ENCODE measurements at regions not wholly inside any gene's neighbourhood (a gene's known extent, or its start where the extent isn't known, plus 50 kb on each side); places are given as distances from the start of the nearest gene placed in this dataset.
A peak's percentile ranks its signal among the peaks of the same experiment; 100 is the strongest.

DNA sequence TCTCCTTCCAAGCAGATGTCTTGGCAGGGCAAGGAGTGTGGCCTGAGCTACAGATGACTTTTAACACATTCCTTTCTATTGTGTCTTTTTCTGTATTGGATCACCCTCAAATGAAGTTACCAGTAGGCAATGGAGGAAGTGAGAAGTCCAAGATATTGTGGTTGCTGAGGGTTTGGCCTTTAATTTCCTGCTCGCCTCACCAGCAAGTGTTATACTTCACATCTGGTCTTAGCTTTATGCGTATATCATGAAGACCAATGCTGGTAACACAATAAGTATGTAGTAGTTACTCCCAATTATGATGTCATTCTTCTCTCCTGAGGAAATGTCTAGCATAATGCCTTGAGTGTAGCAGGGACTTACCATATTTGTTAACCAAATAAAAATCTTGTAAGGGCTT is 179.9 kb downstream of the ZIC1 start:
- DNase-seq (ENCODE audit: low read depth in 2 of 2) = peak; percentile 10 to 11

DNA sequence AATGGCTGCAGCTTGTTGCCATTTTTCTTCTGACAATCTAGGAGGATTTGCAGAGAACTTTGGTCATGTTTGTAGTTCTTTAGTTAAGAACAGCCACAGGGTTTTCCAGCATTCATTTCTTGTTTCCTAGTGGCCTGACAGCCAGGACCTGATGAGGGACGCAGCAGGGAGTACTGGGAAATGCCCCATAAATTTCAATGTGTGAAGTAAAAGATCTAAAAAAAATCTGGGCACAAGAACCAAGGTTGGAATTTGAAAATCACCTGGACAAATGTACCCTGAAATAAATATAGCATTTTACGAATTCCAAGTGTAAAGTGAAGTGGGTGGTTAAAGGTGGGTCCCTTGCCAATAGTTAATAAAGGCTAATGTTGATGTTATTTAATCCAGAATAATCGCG is 195.0 kb downstream of the ZIC1 start:
- no peak for DNase-seq (ENCODE audit: low read depth in 2 of 2)

DNA sequence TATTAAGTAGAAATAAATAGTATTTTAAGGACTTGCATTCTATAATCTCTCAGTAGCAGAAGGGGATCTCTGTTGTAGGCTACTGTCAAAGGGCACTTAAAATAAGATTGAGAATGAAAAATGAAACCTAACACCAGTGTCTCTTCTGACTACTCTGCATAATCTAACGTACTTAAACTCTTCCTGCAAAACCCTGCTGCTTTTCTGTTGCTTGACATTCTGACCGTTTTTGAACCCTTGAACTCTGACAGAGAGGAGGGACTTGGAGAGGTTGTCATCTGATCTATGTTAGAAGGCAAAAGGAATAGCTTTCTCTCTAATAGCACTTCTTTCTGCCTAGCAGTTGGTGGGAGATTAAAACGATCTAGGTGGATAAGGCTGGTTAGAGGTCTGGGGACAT is 204.6 kb downstream of the ZIC1 start:
- no peak for DNase-seq (ENCODE audit: low read depth in 2 of 2)

DNA sequence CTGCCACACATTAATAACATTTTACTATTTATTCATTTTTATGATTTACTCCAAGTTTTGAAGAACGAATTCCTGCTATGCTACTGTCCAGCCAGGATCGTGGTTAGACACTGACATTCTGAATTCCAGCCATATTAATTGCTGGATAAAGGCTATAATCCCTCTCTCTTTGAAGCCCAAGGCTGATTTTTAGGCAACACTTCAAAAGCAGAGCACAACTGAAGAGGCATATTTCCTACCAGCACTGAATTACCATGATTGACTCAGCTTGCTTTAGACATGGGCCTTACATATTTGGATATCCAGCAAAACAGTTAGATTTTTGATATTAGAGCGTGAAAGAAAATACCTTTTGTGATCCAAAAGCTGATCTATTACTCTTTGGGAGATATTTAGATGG is 205.0 kb downstream of the ZIC1 start:
- no peak for DNase-seq (ENCODE audit: low read depth in 2 of 2)

DNA sequence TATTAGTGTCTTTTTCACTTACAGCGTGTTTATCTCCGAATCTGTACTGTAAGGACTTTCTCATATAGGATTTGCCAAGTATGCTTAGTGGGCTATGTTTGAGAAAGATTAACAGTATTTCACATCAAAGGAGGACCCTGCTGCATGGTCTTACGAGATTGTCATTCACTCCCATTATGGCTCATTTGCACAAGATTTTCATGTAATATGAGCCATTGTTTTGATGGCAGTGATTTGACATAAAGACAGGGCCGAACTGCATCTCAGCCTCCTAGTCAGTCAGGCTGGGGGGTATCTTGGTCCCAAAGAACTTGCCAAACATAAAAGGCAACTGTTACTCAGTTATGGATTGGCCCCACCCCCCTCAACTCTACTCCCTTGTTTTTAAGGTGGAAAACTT is 205.9 kb downstream of the ZIC1 start:
- no peak for DNase-seq (ENCODE audit: low read depth in 2 of 2)

DNA sequence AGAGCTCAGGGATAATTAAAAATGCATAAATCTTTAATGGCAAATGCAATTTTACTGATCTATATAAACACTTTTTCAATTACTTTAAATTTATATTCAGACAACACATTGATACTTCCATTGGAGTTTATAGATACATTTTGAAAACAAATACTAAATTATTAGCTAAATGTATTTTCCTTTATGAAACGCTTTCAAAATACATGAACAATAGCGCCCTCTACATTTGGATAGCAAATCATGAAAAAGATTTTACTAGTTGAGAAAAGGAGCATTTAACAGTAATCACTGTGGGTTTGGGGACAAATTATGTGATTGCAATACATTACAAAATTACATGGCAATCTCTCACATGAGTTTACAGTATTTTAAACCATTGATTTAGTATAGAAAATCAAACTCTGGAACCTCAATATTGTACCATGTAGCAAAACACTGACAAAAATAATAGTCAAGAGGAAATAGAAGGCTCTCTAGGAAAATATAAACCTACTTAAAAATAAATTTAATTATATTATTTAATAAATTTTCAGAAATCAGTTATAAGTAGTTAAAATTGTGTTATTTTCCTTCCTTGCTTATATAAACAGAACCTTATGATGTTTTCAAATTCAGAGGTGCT is 207.9 kb downstream of the ZIC1 start:
- DNase-seq (ENCODE audit: low read depth in 2 of 2) = no peak

DNA sequence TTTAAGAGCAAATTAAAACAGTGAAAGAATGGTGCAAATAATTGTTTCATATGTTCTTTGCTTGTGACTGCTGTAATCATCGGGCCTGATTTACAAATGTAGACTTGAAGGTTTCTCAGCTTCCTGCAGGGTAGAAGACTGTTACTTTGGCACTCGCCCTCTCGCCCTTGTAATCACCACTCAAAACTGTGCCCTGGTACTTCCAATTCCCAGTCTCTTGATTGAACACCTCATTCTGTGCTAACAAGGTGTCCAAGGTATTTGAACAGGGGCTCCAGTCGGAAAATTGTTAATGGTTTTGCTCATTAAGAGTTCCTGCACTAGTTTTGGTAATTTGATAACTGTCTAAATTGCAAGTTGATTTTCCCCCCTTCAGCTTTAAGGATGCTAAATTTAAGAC is 209.5 kb downstream of the ZIC1 start:
- DNase-seq (ENCODE audit: low read depth in 2 of 2) = no peak

DNA sequence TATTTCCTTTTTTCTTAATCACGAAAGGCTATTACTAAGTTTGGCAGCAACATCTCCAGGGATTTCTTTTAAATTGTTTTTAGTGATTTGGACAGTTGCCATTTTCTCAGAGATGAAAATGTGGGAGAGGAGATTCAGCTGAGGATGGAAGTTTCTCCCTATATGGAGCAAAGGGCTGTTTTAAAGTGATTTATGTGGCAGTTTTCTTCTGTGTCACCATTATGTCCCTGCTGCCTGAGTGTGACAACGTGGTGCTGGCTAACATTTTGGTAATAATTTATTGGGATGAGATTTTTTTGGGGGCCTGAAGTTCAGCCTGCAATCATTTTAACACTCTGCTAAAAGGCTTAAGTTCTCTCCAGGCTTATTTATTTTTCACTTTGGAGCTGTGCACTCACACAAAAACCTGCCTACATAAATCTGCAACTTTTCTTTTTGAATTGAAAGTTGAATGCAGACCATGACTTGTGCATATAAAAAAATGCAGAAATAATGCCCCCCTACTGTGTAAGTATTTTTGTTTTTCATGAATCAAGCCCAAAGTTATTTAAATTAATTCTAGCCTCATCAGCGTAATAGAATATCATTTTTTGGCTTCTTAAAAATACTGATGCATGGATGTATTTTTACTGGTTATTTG is 210.9 kb downstream of the ZIC1 start:
- no peak for DNase-seq (ENCODE audit: low read depth in 2 of 2)

DNA sequence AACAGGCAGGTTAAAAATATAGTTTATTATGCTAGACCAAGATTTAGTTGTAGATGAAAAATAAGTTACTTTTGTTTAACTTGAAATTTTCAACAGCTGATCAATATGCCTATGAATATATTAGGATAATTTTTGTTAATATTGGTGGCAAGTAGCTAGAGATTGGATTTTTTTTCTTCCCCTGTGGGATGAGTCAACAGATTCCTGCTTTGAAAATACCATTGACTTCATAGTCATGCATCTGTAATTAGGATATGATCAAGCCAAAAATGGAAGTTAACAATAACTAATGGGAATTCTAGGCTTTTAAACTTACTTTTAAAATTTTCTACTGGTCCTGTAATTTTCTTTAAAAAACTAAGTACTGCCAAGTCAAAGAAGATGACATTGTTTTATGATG is 211.7 kb downstream of the ZIC1 start:
- DNase-seq (ENCODE audit: low read depth in 2 of 2) = no peak

DNA sequence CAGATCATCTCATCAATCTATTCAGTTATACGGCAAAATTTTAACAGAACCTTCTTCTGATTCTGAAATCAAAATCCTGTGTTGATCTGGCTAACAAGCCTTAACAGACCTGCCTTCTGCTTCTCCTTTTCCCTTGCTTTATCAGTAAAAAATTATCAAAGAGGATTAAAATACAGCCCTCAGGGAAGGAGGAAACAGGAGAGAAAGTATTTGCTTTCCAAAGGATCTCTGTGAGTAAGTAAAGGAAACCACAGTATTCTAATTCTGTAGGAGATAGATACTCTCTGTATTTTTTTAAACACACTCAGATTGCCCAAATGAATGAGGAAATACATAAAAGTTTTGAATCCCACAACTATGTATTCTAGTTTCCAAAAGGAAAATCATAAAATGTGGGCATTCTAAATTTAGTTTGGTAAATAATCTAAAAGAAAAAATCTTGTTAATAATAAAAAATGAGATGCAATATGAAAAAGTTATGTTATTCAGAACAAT is 221.8 kb downstream of the ZIC1 start:
- no peak for DNase-seq (ENCODE audit: low read depth in 2 of 2)

DNA sequence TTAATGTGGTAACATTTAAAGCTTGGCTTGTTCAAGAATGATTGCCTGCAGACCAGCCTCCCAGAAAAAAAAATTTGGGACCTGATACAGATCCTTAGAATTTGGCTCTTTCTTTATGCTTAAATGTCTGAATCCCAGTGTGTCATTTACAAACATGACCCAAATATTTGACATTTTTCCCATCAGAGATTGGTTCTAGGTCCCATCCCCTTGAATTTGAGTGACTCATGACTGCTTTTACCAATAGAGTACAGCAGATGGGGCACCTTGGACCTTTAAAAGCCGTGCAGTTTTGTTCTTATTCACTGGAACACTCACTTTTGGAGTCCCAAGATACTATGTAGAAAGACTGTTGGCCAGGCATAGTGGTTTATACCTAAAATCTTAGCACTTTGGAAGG is 231.6 kb downstream of the ZIC1 start:
- no peak for DNase-seq (ENCODE audit: low read depth in 2 of 2)

DNA sequence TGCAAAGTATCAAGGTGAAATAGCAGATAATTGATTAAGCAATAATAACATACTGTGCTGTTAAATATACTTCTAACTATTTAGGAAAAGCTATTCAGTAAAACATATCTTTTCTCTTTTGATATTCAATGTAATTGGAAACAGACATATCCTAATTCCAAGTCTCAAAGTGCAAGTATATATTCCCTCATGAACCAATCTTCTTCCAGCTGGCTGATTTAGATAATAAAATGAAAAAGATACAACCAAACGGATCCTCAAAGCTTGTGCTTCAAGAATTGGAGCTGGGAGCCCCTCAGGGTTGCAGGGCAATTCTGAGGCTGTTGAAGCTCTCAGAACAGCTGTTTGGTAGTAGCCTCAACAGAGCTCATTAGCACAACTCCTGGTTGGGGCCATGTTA is 236.6 kb downstream of the ZIC1 start:
- DNase-seq (ENCODE audit: low read depth in 2 of 2) = no peak

DNA sequence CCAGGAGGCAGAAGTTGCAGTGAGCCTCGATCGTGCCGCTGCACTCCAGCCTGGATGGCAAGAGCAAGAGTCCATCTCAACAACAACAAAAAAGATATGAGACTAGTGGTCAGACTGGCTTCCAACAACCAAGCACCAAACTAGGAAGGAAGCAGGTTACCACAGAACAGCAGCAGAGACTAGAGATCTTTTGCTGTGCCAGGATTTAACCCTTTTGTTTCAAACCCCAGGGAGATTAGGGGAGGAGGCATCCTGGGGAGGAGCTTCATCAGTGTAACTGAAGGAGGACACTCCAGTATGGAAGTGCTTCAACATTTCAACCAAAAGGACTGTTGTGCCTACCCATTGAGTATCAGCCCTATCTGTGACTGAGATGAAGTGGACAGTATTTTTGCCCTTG is 240.3 kb downstream of the ZIC1 start:
- no peak for DNase-seq (ENCODE audit: low read depth in 2 of 2)

DNA sequence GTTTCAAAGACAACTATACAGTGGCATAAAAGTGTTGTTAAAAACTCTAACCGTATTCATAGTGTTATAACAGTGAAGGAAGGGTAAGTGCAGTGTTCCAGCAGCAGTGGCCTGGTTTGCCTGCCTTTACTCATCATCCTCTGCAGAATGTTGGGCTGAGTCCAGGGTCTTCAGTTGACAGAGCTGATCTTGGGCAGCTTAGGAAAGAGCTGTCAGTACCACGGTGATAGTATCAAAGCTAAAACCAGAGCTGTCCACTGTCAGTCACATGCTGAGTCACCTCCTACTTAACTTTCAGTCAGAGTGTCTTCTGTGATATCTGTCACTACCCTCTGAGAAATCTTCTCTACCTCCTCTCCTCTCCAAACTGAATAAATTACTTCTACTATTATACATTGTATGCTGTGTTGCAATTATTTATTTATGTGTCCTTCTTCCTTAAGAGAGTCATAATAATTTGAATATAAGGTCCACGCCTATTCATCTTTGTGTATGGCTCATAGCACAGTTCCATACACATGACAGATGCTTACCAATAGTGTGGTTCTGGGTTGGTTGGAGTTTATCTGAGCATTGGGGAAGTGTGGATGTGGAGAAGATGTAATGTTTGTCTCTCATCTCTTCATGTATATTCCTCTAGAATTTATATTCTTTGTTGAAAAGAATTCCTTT is 242.1 kb downstream of the ZIC1 start:
- no peak for DNase-seq (ENCODE audit: low read depth in 2 of 2)

DNA sequence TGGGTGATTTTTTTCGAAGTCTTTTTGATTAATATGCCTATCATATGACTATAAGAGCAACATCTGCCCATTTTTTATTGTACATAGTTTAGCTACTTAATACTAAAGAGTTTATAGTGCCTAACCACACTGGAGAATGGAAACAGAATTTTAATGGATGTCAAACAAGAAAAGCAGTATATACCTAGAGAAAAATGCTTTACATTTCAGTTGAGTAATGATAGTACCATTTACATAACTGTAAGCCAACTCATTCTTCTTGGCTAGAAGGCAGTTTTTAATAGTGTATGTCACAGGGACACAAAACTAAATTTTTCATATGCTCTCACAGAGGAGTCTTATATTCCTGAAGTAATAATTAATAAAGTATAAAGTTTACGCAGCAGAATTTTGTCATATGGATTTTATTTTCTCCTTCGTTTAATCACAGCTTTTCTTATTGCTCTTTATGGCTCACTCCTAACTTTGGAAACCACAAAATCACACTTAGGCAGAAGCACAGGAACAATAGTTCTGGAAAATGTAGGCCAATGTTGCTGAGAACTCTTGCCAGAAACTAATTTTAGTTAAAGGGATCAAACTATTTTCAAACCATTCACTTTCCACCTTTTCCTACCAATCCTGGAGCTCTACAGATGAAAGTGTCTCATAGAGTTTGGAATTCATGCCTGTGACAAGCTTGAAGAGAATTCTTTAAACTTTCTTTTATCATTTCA is 243.6 kb downstream of the ZIC1 start:
- DNase-seq (ENCODE audit: low read depth in 2 of 2) = peak; percentile 50 to 62

DNA sequence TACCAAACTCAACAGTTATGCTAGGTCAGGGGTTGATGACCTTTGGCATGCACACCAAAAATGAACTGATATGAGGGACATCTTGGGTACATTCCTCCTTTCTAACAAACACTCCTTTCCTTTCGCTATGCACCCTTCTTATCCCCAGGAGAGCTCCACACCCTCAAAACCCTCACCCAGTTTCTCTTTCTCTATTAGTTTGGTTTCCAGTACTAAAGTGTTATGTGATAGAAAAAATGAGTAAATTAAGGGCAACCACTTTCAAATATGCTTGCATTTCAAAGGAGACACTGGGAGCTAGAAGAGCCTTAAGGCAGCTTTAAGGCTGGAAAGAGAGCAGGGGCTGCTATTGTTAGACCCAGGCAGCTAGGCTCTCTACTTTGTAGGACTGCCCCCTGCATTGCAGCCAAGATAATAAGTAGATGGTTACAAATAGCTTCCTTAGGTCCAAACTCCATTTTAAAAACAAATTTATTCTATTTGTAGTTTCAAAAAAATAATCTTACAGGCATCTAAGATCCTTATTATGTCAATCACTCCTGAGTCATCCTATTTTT is 244.3 kb downstream of the ZIC1 start:
- DNase-seq (ENCODE audit: low read depth in 2 of 2) = no peak

DNA sequence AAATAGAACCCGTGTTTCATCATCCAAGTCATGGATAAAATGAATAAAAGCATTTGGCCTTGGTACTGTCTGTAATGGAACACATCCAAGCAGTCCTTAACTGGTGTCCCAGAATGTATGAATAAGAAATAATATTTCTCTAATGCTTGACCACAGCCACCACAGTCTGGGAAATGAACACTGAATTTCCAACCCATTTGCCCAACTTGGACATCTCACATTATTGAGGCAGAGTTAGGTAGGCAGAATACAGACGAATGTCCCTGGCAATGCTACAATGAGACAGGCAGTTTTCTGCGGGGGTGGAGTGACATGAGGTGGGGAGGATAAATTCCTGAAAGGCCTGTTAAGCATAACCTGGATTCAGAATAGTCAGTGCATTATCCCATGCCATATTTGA is 245.7 kb downstream of the ZIC1 start:
- DNase-seq (ENCODE audit: low read depth in 2 of 2) = no peak

DNA sequence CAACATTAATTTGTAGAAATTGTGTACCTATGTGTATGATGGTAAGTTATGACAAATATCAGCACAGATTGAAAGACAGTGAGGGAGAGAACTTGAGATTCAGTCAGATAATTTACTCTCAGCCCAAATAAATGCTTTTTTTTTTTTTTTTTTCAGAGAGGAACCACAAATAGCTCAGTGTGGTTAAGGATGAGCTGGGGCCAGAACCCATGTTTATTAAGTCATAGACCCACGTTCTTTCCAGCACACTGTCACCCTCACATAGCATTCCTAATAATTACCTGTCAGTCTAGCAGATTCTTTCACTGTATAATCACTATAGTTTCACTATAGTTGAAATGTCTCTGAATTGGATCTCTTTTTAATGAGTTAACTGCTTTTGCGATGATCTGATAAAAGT is 246.1 kb downstream of the ZIC1 start:
- peak; percentile 52 to 53 for DNase-seq (ENCODE audit: low read depth in 2 of 2)

DNA sequence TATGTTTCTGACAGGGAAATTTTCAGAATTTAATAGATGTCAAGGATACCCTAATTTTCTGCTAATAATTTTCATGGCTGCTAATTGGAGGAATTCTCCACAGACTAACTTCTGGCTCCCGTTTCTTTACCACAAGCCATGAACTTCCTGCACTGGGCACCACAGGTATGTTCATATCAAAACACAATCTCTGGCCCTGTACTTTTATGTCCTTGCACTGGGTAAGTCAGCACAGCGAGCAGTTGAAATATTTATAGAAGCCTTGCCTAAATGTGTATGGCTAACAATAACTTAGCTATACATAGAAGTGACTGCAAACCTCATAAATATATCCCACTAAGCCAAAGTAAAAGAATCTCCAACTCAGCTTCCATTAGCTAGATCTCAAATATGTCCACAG is 246.9 kb downstream of the ZIC1 start:
- DNase-seq (ENCODE audit: low read depth in 2 of 2) = no peak

DNA sequence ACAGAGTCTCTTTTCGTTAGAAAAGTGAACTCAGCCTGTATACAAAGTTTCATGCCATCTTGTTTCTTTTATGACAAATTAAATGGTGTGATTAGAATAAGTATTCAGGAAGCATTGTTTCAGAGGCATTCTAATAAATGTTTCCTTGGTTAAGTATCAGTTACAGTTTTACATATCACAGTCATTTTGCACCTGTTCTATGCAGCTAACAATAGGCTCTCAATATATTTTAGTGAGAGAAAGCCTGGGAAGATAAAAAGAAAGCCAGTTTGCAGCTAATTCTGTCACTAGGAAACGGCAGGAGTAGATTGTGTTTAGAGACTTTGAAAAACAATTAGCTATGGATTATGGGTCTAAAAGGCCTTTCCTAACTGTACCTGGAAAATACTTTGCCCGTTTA is 252.8 kb downstream of the ZIC1 start:
- no peak for DNase-seq (ENCODE audit: low read depth in 2 of 2)

DNA sequence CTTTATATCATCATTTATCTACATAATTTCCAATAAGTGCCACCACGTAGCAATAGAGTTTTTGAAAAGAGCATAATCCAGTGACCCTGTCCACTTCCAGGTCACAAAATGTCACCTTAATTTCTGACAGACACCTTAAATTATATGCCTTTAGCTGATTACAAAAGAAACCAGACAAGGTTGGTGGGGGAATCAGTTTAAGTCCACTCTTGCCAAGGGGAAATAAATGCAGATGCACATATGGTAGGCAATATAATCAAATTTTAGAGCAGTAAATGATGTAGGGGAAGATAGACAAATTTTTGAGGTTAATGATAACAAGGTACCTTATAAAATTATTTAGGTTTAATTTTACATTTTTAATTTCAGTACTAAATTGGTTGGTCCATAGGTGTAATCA is 253.5 kb downstream of the ZIC1 start:
- no peak for DNase-seq (ENCODE audit: low read depth in 2 of 2)

DNA sequence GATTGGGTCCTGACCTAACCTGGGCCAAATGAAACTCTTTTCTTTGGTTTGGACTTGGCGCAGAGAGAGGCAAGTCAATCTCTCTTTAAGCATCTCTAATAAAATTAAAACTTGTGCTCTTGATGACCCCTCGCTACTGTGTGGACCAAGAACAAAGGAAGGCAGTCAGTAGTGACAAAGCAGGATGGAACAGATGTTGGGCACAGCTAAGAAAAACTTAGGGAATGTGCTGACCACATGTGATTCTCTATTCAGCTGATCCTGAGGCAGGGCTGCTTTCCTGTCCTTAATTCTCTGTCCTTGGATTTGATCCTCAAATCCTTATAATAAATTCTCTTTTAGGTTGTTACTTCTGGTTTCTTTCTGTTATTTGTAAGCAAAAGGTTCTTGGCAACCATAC is 259.9 kb downstream of the ZIC1 start:
- DNase-seq (ENCODE audit: low read depth in 2 of 2) = no peak

Data from fibroblast of skin of left biceps (primary cell).